ENCODE measurements at regions not wholly inside any gene's neighbourhood (a gene's known extent, or its start where the extent isn't known, plus 50 kb on each side); places are given as distances from the start of the nearest gene placed in this dataset.

GRCh38 chr14:84987042-84987441, 542.9 kb upstream of the FLRT2 start:
- H3K4me2 ChIP-seq (ENCODE audit: low read length) = no peak overlapping the region
- no peak for TF ChIP-seq CTCF (IDR thresholded peaks at IDR 0.05)
- no peak overlapping the region for H3K9ac ChIP-seq
- H3K27me3 ChIP-seq (ENCODE audit: control insufficient read depth, insufficient read depth, low read length) = no peaks in the 10 kb centered on the region
- H3K9me3 ChIP-seq (ENCODE audit: control insufficient read depth, low read length) = no peaks in the 10 kb centered on the region
- H3K36me3 ChIP-seq (ENCODE audit: control insufficient read depth, insufficient read depth, low read length) = no peaks in the 10 kb centered on the region
- no peak overlapping the region for H2AFZ ChIP-seq
- no peaks in the 10 kb centered on the region for H3K79me2 ChIP-seq
- no peaks in the 10 kb centered on the region for H3K4me1 ChIP-seq
- H3K4me3 ChIP-seq (ENCODE audit: low read depth, low read length) = no peak overlapping the region
- H3K27ac ChIP-seq = no peak overlapping the region

GRCh38 chr14:84988357-84988756, 541.6 kb upstream of the FLRT2 start:
- no peaks in the 10 kb centered on the region for H3K27me3 ChIP-seq (ENCODE audit: control insufficient read depth, insufficient read depth, low read length)
- no peaks in the 10 kb centered on the region for H3K36me3 ChIP-seq (ENCODE audit: control insufficient read depth, insufficient read depth, low read length)
- H3K9ac ChIP-seq = no peak overlapping the region
- H3K79me2 ChIP-seq = no peaks in the 10 kb centered on the region
- H3K4me2 ChIP-seq (ENCODE audit: low read length) = no peak overlapping the region
- no peak overlapping the region for H2AFZ ChIP-seq
- TF ChIP-seq CTCF (IDR thresholded peaks at IDR 0.05) = no peak
- H3K4me3 ChIP-seq (ENCODE audit: low read depth, low read length) = no peak overlapping the region
- H3K4me1 ChIP-seq = no peaks in the 10 kb centered on the region
- no peak overlapping the region for H3K27ac ChIP-seq
- H3K9me3 ChIP-seq (ENCODE audit: control insufficient read depth, low read length) = no peaks in the 10 kb centered on the region

GRCh38 chr14:84991021-84991420, 538.9 kb upstream of the FLRT2 start:
- no peak overlapping the region for H2AFZ ChIP-seq
- TF ChIP-seq CTCF (IDR thresholded peaks at IDR 0.05) = no peak

GRCh38 chr14:84998216-84998615, 531.7 kb upstream of the FLRT2 start:
- Histone ChIP-seq H3K9ac (no peak overlapping the region), H2AFZ (no peak overlapping the region), H3K4me2 (ENCODE audit: low read length) (no peak overlapping the region), H3K79me2 (no peaks in the 10 kb centered on the region), H3K4me1 (no peaks in the 10 kb centered on the region), H3K27ac (no peak overlapping the region), H3K36me3 (ENCODE audit: control insufficient read depth, insufficient read depth, low read length) (no peaks in the 10 kb centered on the region), H3K27me3 (ENCODE audit: control insufficient read depth, insufficient read depth, low read length) (no peaks in the 10 kb centered on the region), H3K4me3 (ENCODE audit: low read depth, low read length) (no peak overlapping the region), H3K9me3 (ENCODE audit: control insufficient read depth, low read length) (no peaks in the 10 kb centered on the region)
- no peak for TF ChIP-seq CTCF (IDR thresholded peaks at IDR 0.05)

More at GRCh38 chr14:84991021-84991420, 538.9 kb upstream of the FLRT2 start:
- no peak overlapping the region for H3K9ac ChIP-seq
- H3K4me2 ChIP-seq (ENCODE audit: low read length) = no peak overlapping the region
- no peaks in the 10 kb centered on the region for H3K27me3 ChIP-seq (ENCODE audit: control insufficient read depth, insufficient read depth, low read length)
- H3K4me3 ChIP-seq (ENCODE audit: low read depth, low read length) = no peak overlapping the region
- H3K79me2 ChIP-seq = no peaks in the 10 kb centered on the region
- H3K27ac ChIP-seq = no peak overlapping the region
- no peaks in the 10 kb centered on the region for H3K36me3 ChIP-seq (ENCODE audit: control insufficient read depth, insufficient read depth, low read length)
- H3K9me3 ChIP-seq (ENCODE audit: control insufficient read depth, low read length) = no peaks in the 10 kb centered on the region
- no peaks in the 10 kb centered on the region for H3K4me1 ChIP-seq

- no peak for TF ChIP-seq CTCF (IDR thresholded peaks at IDR 0.05)
- Histone ChIP-seq H2AFZ (no peak overlapping the region), H3K27ac (no peak overlapping the region), H3K79me2 (no peaks in the 10 kb centered on the region), H3K4me2 (ENCODE audit: low read length) (no peak overlapping the region), H3K9ac (no peak overlapping the region), H3K9me3 (ENCODE audit: control insufficient read depth, low read length) (no peaks in the 10 kb centered on the region), H3K36me3 (ENCODE audit: control insufficient read depth, insufficient read depth, low read length) (no peaks in the 10 kb centered on the region), H3K4me1 (no peaks in the 10 kb centered on the region), H3K4me3 (ENCODE audit: low read depth, low read length) (no peak overlapping the region), H3K27me3 (ENCODE audit: control insufficient read depth, insufficient read depth, low read length) (no peaks in the 10 kb centered on the region)
Measured at GRCh38 chr14:85002846-85003245, 527.1 kb upstream of the FLRT2 start.
